GM19328 (cell line): ENCODE measurements at regions not wholly inside any gene's neighbourhood (a gene's known extent, or its start where the extent isn't known, plus 50 kb on each side); places are given as distances from the start of the nearest gene placed in this dataset.
"Not testable (repeated sequence)": the region's sequence is repeated elsewhere in the genome, so short reads cannot be mapped to it uniquely, and the experiment has no call there.

Source experiments
- ATAC-seq: cut with Tn5 transposase; IDR thresholded peaks from one replicate; pipeline ENCODE4 v1.9.1; 2021; ENCODE audit warnings: mild to moderate bottlenecking, moderate library complexity; ENCODE audit not compliant: unreplicated experiment

DNA sequence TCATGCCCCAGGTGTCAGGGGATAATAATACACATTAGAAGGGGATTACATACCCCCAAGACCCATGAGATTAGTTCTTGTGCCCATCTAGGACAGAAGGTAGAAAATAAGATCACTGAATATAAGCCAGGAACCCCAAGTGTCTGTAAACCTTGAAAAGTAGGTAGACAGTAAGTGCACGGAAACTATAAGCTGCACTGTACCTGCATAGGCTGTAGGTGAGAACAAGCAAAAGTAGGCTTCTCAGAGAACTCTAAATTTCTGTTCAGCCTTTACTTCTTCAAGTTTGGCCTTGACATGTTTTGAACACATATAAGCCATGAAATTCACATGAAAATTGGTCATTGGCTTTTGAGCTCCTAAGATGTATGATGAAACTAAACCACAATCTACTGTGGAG is 113.0 kb upstream of the FSIP2 start:
- no peak for ATAC-seq

DNA sequence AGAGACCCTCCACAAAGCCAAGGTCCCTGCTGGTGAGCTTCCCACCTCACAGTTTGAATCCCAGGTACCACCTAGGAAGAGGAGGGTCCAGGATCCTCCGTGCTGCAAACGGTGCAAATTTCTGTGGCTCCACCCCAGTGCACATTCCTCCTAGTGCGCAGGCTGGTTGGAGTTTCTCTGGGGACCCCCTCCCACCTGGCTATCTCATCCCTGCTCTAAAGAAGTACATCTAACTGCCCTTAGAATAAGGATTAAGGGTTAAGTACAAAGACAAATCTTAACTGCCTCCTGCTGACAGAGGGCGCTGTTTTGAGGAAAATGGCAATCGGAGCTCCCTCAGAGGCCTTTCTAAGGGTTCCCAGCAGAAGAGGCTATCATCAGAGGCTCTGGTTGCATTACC is 109.6 kb upstream of the FSIP2 start:
- ATAC-seq = peak; percentile 60

DNA sequence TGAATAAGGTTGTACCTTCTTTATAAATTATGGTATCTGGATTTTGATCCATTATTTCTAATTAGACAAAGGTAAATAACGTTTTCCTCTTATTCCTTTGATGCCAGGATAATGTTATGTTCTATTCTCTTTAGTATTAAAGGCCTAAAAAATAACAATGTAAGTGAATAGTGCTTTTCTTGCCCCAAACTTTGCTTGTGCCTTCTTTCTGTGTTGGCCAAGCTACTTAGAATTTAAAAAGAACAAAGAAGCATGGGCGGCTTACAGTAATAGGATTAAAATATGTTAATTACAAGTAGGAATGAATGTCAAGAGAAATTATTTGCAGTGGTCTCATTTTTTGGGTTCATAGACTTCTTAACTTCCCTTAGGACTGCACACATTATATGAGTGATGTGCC is 105.0 kb upstream of the FSIP2 start:
- no peak for ATAC-seq

DNA sequence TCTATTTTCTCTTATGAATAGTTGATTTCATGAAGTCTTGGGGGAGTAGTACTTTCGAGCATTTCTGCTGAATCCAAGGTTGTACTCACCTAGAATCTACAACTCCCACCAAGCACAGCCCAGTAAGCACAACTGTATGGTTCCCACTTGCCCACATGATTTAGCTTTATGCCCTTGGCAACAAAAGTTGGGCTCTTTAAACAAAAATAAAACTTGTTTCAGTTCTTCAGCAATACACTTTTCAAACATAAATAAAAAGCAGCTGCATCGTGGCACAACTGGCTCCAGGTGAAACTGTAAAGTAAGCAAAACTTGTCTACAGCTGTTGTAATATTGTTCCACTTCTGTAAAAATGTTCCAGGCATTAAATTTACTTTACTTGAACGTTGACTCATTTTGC is 99.8 kb upstream of the FSIP2 start:
- ATAC-seq = no peak

DNA sequence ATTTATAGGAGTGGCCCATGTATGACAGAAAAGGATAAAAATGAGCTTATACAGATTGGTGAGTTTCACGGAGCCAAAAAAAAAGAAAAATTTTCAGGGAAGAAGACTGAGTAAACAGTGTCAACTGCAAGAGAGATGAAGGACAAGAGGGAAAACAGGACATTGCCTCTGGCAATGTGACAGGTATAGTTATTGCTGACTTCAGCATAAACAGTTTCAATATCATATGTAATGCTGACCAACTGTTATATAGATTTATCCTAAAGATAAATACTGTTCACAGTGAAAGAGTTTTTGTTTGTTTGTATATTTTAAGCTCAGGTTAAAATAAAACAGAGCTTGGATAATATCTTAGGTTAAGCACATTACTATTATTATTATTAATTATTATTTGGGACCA is 98.0 kb upstream of the FSIP2 start:
- no peak for ATAC-seq

DNA sequence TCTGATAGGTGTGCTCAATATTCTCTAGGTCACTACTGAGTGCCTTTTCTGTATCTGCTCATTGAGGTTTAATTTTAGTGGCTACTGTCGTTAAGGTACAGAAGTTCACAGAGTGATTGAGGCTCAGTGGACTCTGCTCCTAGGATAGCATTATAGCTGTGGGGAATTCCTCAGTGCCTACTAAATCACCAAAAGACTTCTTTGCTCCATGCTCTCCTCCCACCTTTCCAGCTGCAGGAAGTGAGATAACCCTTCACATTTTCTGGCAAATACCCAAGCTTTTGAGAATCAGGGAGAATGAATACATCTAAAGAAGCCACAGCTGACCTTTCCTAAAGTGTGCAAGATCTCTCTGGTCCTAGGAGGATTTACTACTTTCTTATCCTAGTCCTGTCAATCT is 95.2 kb upstream of the FSIP2 start:
- no peak for ATAC-seq

DNA sequence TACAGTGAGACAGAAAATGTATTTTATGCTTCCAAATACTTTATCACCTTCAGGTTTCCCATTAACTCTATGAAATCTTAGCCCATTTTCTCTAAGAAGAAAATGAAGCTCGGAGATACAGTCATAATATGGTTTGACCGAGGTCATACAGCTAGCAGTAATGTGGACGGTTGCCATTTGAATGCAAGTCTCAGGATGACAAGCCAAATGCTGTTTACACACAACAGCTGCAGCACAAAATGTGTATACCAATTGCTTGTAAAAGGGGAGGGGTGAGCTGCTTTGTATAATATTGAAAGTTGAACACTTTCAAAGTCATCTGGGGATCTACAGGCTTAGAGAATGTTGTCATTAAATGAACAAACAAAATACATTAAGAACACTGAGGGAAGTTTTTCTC is 93.8 kb upstream of the FSIP2 start:
- no peak for ATAC-seq

DNA sequence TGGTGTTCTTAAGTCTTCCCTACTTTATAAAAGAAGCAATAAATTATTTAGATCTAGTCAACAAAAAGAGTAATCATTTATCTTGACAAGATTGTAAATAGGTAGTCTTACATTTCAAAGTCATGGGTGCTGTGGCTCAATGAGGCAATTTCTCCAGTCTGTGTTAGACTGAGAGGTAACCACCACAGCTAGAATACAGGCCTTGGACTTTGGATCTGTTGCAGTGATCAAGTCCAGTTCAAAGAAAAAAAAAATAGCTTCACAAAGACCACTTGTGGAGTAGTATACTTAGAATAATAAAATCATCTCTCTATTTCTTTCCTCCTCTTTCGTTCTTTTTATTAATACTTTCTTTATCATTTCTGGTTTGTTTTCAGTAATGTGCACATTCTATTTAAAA is 93.1 kb upstream of the FSIP2 start:
- no peak for ATAC-seq

DNA sequence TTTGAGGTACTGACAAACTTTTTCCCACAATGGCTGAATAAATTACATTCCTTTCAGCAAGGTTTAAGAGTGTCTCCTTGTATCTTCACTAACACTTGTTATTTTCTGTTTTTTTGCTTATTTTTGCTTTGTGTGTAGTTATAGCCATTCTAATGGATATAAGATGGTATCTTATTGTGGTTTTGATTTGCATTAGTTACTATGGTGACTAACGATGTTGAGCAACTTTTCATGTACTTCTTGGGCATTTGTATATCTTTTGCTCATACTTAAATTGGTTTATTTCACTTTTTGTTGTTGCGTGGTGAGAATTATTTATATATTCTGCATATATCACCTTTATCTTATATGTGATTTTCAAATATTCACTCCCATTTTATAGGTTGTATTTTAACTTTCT is 79.9 kb upstream of the FSIP2 start:
- ATAC-seq = no peak

DNA sequence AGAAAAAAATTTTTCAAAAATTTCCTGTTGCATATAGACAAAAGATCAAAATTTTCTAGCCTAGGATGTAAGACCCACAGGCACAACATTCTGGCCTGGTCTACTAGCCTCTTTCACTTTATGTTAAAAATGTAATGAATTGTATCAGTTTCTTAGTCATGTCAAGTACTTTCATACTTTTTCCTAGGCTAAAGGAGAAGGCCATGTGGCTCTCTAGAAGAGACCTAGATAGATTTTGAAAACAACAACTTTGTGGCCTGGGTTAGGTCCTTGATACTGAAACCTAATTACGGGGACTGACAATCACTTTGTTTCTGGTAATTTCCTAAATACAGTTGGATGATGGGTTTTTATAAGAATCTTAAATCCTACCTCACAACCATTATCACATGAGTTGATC is 74.8 kb upstream of the FSIP2 start:
- ATAC-seq = no peak

DNA sequence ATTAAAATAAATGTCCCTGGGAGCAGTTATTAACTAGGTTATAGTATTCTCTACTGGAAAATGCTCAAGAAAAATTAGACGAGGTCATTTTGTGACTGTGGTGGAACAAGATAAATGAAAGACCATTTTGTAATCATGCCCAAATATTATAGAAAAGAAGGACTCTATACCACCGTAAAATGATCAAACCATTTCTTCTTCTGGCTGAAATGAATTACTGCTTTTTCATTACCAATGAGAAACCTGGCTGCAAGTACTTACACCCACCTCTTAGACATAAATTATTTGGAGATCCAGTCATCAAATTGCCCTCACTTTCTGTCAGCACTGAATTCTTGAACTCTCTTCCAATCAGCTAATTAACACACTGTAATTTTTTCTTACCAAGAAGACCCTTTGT is 74.2 kb upstream of the FSIP2 start:
- no peak for ATAC-seq

DNA sequence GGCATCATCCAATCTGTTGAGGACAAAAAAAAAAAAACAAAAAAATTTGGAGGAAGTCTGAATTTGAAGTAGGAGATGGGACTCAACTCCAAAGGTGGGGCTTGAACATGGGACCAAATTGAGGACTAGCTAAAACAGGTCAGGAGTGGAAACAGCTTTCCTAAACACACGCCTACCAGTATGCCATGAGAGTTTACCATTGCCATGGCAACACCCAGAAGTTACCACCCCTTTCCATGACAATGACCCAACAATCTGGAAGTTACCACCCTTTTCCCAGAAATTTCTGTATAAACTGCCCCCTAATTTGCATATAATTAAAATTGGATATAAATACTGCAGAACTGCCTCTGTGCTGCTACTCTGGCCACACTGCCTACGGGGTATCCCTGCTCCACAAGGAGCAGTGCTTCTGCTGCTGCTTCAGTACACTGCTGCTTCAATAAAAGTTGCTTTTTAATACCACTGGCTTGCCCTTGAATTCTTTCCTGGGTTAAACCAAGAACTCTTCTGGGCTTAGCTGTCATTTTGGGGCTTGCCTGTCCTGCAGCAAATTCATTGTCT is 73.3 kb upstream of the FSIP2 start:
- no peak for ATAC-seq

DNA sequence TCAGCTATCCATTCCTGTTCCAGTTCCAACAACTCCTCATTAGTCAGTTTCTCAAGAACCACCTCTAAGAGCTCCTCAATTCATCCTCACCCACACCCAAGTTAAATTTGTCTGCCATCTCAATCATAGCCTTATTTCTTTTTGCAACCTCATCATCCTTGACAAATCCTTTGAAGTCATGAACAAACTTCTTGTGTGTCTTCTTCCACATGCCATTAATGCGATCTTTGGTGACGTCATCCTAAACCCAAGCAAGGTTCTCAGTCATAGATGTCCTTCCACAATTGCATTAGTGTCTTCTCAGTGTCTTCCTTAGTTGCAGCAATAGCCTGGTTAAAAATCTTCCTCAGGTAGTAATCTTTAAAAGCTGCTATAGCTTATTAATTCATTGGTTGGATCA is 71.2 kb upstream of the FSIP2 start:
- no peak for ATAC-seq

DNA sequence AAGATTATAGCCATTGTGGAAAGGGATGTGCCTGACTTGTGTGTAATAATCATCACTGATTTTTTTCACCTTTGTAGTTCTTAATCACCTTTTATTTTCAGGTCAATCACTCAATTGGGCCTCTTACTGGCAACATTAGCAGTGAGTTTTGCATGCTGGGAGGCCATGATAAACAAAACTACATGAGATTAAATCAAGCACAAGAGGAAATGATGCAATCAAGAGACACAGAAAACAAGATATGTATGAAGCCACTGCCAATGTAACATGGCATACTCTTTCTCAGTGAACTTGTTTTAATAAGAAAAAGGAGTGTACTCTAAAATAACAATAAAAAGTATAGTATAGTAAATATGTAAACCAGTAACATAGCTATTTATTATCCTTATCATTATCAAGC is 69.9 kb upstream of the FSIP2 start:
- ATAC-seq = no peak

DNA sequence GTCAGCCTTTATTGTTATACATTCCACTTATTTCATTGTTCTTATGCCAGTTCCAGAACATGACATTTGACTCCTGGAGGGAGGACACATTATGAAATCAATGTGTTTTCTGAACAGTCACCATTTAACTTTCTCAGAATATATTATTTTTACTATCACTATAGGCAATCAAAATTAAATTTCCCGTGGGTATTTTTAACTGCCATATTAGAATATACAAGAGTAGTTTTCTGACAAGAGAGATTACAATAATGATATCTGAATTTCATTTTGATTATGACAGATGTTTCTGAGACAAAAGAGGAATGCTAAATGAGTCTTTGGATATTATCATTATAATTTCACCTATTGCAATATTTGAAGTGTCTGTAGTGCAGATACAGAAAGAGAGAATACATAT is 64.4 kb upstream of the FSIP2 start:
- no peak for ATAC-seq

DNA sequence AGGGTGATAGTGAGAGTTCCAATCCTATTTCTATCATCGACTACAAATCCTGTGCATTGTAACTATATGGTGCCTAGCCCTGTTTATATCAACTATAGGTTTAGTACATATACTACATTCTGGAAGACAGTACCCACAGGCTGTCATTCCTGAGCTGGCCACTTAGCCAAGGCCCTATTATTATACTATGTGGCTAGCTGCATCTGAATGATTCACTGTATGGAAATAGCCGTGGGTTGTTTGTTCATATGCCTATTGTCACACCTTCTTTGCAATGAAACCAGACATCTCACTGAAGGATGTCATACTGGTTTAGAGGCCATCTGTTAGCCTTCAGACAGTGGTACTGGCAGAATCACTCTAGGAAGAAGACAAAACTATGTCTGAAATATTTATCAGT is 62.3 kb upstream of the FSIP2 start:
- ATAC-seq = no peak

DNA sequence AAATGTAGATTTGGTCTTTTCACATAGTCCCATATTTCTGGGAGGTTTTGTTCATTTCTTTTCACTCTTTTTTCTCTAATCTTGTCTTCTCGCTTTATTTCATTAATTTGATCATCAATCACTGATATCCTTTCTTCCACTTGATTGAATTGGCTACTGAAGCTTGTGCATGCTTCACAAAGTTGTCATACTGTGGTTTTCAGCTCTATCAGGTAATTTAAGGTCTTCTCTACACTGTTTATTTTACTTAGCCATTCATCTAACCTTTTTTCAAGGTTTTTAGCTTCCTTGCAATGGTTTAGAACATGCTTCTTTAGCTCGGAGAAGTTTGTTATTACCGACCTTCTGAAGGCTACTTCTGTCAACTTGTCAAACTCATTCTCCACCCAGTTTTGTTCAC is 51.6 kb upstream of the FSIP2 start:
- not testable (repeated sequence) for ATAC-seq

DNA sequence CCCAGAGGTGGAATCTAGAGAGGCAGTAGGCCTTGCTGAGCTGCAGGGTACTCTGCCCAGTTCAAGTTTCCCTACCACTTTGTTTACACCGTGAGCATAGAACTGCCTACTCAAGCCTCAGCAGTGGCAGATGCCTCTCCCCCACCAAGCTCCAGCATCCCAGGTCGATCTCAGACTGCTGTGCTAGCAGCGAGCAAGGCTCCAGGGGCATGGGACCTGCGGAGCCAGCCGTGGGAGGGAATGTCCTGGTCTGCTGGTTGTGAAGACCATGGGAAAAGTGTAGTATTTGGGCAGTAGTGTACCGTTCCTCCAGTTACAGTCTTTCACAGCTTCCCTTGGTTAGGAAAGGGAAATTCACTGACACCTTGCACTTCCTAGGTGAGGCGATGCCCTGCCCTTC is 50.6 kb upstream of the FSIP2 start:
- no peak for ATAC-seq
